Omental fat pad (tissue), 3 donors: ENCODE measurements at regions not wholly inside any gene's neighbourhood (a gene's known extent, or its start where the extent isn't known, plus 50 kb on each side); places are given as distances from the start of the nearest gene placed in this dataset.
"Not testable (repeated sequence)": the region's sequence is repeated elsewhere in the genome, so short reads cannot be mapped to it uniquely, and the experiment has no call there.

Experiments
- ATAC-seq: fragments of 150-250 bp; one replicate; pipeline ENCODE4 v1.9.1; 2016; ENCODE audit warnings: mild to moderate bottlenecking, moderate library complexity; ENCODE audit not compliant: low FRiP score
- DNase-seq: peaks from one replicate; pipeline ENCODE4 v3.0.0-alpha.2; 2019; ENCODE audit warnings: low spot score
- CTCF ChIP-seq, 3 donors: fragments of 450-650 bp; IDR thresholded peaks; one replicate each; pipeline ENCODE4 v1.5.1; 2016 to 2017; ENCODE audit warnings: antibody characterized with exemption in 3 of 3, mild to moderate bottlenecking in 3 of 3, moderate library complexity in 2 of 3

GRCh38 chr1:69077633-69078032, 490.1 kb upstream of the LRRC7 start:
- no peak for DNase-seq
- no peak for ATAC-seq

GRCh38 chr1:69081668-69082067, 486.1 kb upstream of the LRRC7 start:
- no peak for TF ChIP-seq CTCF (IDR thresholded peaks at IDR 0.05)
- ATAC-seq (no peak), DNase-seq (no peak)

More at GRCh38 chr1:69077633-69078032, 490.1 kb upstream of the LRRC7 start:
- no peak for TF ChIP-seq CTCF (IDR thresholded peaks at IDR 0.05)

- no peak for TF ChIP-seq CTCF (IDR thresholded peaks at IDR 0.05)
- no peak for ATAC-seq
- DNase-seq, result no peak
Observed at GRCh38 chr1:69082312-69082711, 485.4 kb upstream of the LRRC7 start.

- no peak for DNase-seq
- ATAC-seq, result no peak
- no peak for TF ChIP-seq CTCF (IDR thresholded peaks at IDR 0.05)
Observed at GRCh38 chr1:69086148-69086547, 481.6 kb upstream of the LRRC7 start.

GRCh38 chr1:69088571-69088970, 479.2 kb upstream of the LRRC7 start:
- no peak for DNase-seq
- TF ChIP-seq CTCF (IDR thresholded peaks at IDR 0.05), result no peak

GRCh38 chr1:69090170-69090569, 477.6 kb upstream of the LRRC7 start:
- DNase-seq (no peak), ATAC-seq (no peak)
- no peak for TF ChIP-seq CTCF (IDR thresholded peaks at IDR 0.05)

More at GRCh38 chr1:69088571-69088970, 479.2 kb upstream of the LRRC7 start:
- ATAC-seq, result no peak

- ATAC-seq, result no peak
Observed at GRCh38 chr1:69090752-69091151, 477.0 kb upstream of the LRRC7 start.

GRCh38 chr1:69102058-69102457, 465.7 kb upstream of the LRRC7 start:
- not testable (repeated sequence) for DNase-seq, ATAC-seq

More at GRCh38 chr1:69090752-69091151, 477.0 kb upstream of the LRRC7 start:
- no peak for TF ChIP-seq CTCF (IDR thresholded peaks at IDR 0.05)
- DNase-seq, result no peak
